ENCODE measurements at regions not wholly inside any gene's neighbourhood (a gene's known extent, or its start where the extent isn't known, plus 50 kb on each side); places are given as distances from the start of the nearest gene placed in this dataset.

- no peak for TF ChIP-seq CTCF (IDR thresholded peaks at IDR 0.05)
- no peak for TF ChIP-seq ZFX (IDR thresholded peaks at IDR 0.05; ENCODE audit: borderline replicate concordance)
Observed at GRCh38 chr12:78316631-78317468, 486.2 kb downstream of the NAV3 start.

Data from 22Rv1 (cell line).